ENCODE measurements at regions not wholly inside any gene's neighbourhood (a gene's known extent, or its start where the extent isn't known, plus 50 kb on each side); places are given as distances from the start of the nearest gene placed in this dataset.
A peak's percentile ranks its signal among the peaks of the same experiment; 100 is the strongest.

- no peak for DNase-seq (ENCODE audit: low read depth in 2 of 3, low spot score in 2 of 3)
Observed at GRCh38 chr10:120279196-120279595, 177.8 kb upstream of the PLPP4 start.

- DNase-seq (ENCODE audit: low read depth in 2 of 3, low spot score in 2 of 3) = no peak
Observed at GRCh38 chr10:120282421-120282820, 174.6 kb upstream of the PLPP4 start.

DNA sequence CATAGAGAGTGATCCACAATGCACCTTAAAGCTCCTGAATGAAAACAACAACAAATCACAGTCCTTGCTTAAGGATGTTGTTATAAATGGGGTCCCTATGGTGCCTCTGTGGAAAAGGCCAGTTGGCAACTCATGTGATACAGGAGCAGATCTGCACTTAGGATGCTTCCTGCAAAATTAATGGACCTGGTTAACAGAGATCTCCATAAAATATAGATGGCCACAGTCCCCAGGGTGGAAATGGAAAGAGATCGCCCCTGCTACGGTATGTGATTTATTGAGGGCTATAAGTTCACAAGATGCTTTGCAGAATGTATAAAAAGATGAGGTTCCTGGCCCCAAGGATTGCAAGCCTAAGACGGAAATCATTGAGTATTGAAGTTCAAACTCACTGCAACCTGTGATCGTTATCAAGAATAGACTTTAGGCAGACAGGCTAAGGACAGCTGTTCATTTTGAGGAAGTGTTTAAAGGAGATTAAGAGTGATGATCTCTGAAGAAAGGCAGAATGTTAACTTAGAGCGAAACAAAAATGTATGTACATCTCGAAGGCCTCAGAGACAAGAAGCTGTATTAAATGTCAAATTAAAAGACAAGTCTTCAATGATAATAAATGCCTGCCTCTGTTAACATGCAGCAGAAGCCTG is 174.1 kb upstream of the PLPP4 start:
- DNase-seq (ENCODE audit: low read depth in 2 of 3, low spot score in 2 of 3) = no peak

GRCh38 chr10:120285408-120285807 is 171.6 kb upstream of the PLPP4 start:
- DNase-seq (ENCODE audit: low read depth in 2 of 3, low spot score in 2 of 3) = no peak

DNA sequence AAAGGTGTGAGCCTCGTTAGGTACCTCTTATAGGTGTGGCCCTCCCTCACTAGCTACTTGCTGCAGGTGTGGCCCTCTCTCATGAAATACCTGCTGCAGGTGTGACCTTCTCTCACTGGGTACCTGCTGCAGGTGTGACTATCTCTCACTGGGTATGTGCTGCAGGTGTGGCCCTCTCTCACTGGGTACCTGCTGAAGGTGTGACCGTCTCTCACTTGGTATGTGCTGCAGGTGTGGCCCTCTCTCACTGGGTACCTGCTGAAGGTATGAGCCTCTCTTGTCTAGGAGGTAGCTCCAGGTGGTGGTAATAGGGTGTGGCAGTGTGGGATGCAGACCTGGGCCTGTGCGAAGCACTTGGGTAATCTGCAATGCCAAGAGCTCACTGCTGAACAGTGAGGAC is 170.7 kb upstream of the PLPP4 start:
- no peak for DNase-seq (ENCODE audit: low read depth in 2 of 3, low spot score in 2 of 3)

DNA sequence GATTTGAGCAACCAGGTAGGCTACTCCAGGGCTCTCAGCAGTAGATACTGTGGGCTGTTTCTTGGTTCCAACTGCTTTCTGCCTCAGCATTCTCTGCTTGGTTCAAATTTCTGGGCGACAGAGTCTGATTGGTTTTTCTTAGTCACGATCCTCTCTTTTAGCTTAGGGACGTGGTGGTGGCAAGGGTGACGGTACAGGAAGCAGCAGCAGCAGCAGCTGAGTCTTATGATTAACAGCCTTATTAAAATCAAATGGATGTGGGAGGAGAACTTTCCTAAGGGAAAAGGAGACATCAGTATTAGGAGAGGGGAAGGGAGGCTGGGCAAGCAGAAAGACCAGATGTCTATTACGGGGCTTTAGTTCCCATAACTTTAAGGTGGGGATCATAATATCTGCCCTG is 156.5 kb upstream of the PLPP4 start:
- no peak for DNase-seq (ENCODE audit: low read depth in 2 of 3, low spot score in 2 of 3)

DNA sequence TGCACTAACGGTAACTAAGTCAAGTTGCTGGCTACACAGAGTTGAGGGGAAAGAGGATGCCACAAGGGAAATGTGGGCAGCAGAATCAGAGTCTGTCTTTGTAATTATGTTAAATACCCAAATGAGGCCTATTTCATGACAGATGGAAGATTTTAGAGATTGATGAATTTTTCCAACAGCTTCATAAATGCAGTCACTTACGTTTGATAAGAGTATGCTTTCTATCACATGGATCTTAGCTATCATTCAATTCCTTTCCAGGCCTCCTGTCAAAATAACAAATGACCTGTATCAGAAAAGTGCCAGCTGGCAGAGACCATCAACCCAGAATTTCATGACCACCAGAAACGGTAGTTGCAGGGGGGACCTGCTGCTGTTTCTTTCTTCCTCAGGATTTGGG is 148.4 kb upstream of the PLPP4 start:
- no peak for DNase-seq (ENCODE audit: low read depth in 2 of 3, low spot score in 2 of 3)

- no peak for DNase-seq (ENCODE audit: low read depth in 2 of 3, low spot score in 2 of 3)
Observed at GRCh38 chr10:120313715-120314114, 143.3 kb upstream of the PLPP4 start.

- no peak for DNase-seq (ENCODE audit: low read depth in 2 of 3, low spot score in 2 of 3)
Observed at GRCh38 chr10:120314442-120314841, 142.6 kb upstream of the PLPP4 start.

- no peak for DNase-seq (ENCODE audit: low read depth in 2 of 3, low spot score in 2 of 3)
Observed at GRCh38 chr10:120318862-120319261, 138.2 kb upstream of the PLPP4 start.

DNA sequence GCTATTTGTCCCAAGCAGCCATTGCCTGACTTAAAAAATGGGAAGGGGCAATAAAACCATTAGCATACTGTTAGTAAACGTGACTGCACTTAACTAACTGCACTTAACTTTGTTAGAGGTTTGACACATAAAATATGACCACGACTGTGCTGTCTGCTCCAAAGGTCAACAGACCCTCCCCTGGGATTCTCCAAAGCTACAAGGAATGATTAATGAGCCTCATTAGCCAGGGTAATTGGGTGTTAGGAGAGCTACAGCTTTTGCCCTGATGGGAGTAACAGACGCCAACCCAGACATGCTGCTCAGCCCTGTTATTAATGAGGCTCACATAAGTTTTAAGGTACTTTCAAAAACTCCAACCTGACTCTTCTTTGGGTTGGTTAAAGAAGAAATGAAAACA is 129.4 kb upstream of the PLPP4 start:
- DNase-seq (ENCODE audit: low read depth in 2 of 3, low spot score in 2 of 3) = no peak

DNA sequence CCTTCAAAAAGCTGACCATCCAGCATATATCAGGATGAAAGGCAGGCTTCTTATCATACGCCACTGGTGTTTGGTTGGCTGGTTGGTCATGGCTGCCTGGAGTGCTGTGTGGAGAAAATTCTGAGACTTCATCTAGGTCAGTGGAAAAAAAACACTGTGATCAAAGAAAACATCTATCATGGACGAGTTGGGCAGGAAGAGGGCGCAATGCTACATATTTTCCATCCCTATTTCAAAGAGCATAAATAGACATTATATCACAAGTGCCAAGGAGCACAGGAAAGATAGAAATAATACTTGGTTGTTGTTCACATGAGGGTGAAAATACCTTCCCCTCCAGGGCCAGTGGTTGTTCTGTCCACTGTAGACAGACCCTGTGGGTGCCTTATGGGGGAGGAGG is 128.4 kb upstream of the PLPP4 start:
- DNase-seq (ENCODE audit: low read depth in 2 of 3, low spot score in 2 of 3) = no peak

DNA sequence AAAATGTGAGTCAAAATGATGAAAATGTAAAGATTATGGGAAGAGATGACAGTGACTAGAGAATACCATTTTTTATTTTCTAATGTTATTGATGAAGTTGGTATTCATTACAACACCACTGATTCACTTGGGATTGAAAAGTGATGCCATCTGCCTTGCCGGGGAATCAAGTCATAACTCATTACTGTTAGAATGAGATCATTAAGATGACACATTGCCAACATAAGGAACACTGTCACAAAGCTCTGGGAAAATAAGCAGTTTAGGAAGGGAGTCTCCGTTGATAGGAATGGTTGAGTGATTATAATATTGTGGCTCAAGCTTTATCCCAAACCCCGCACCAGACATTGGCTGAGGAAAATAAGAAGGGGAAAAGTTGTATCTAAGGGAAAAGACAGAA is 121.5 kb upstream of the PLPP4 start:
- no peak for DNase-seq (ENCODE audit: low read depth in 2 of 3, low spot score in 2 of 3)

GRCh38 chr10:120336306-120336910 is 120.6 kb upstream of the PLPP4 start:
- DNase-seq (ENCODE audit: low read depth in 2 of 3, low spot score in 2 of 3) = no peak

DNA sequence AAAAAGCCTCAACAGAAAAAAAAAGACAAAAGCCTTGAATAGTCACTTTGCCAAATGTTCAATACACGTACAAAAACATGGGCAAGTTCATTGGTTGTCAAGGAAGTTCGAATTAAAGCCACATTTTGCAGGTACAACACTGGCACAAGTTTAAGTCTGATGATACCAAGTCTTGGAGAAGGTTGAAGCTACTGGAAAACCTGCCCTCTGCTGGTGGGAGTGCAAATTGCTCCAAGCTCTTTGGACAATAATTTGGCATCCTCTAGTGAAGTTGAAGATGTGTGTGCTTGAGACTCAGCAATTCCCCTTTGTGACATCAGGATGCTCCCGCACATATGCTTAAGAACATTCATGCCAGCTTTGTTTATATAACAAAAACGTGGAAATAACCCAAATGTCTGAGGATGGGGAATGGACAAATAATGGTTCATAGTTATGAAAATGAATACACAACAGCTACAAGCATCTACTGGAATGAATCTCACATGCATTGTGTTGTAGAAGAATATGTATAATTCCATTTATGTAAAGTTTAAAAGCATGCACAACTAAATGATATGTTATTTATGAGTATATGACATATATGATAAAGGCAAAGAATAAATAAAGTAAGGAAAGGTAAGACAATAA is 120.0 kb upstream of the PLPP4 start:
- DNase-seq (ENCODE audit: low read depth in 2 of 3, low spot score in 2 of 3) = peak in 2 of 3 experiments; percentile 7 to 26

DNA sequence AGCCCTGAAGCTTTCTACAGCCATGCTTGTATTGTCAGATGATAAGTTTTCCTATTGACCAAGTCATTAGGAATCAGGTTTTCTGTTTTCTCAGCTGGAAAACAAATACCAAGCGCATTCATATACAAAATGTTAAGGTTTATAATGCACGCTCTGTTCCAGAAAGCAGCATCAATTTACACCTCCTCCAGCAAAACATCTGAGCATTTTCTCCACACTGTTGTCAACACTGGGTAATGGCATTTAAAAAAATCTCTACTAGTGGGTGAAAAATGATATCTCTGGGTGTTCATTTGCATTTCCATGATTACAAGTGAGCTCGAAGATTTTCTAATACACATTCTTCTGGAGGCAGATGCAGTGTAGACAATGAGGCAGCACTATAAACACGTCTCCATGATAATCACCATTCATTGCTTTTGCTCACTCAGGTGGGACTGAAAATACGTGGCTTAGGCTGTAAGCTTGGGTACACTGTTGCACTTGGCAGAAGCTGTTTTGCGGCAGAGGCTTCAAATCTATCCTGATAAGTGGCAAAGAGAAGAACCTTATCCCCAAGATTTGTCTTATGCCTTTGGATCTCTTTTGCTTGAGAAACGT is 114.8 kb upstream of the PLPP4 start:
- no peak for DNase-seq (ENCODE audit: low read depth in 2 of 3, low spot score in 2 of 3)

DNA sequence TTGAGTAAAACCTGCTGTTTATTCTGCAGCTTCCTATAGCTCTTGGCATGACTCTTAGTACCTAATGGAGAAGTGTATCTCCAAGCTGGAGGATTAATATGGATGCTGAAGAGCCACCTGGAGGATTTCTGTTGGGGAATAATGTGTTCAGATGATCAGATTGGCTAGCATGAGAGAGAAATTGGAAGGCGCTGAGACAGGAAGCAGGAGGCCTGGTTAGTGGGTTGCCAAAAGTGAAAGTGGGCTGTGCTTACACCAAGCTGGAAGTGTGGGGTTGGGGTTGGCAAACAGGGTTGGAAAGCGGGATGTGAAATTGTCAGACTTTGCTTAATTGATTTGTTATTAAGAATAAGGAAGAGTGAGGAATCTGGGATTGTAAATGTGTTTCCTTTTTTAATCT is 111.8 kb upstream of the PLPP4 start:
- no peak for DNase-seq (ENCODE audit: low read depth in 2 of 3, low spot score in 2 of 3)

DNA sequence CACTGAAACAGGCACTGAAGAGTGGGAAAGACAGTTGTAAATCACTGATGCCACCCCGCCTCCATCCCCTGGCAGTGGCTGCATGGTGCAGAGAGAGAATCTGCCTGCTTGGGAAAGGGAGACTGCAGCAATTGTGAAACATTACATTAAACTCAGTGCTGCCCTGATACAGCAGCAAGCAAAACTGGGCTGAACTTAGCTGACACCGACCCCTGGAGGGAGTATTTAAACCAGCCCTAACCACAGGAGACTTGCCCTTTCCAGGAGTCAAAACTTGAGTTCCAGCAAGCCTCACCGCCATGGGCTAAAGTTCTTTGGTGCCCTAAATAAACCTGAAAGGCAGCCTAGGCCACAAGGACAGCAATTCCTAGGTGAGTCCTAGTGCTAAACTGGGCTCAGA is 109.4 kb upstream of the PLPP4 start:
- no peak for DNase-seq (ENCODE audit: low read depth in 2 of 3, low spot score in 2 of 3)

- DNase-seq (ENCODE audit: low read depth in 2 of 3, low spot score in 2 of 3) = no peak
Observed at GRCh38 chr10:120349069-120349468, 108.0 kb upstream of the PLPP4 start.

GRCh38 chr10:120355425-120355824 is 101.6 kb upstream of the PLPP4 start:
- DNase-seq (ENCODE audit: low read depth in 2 of 3, low spot score in 2 of 3) = no peak

DNA sequence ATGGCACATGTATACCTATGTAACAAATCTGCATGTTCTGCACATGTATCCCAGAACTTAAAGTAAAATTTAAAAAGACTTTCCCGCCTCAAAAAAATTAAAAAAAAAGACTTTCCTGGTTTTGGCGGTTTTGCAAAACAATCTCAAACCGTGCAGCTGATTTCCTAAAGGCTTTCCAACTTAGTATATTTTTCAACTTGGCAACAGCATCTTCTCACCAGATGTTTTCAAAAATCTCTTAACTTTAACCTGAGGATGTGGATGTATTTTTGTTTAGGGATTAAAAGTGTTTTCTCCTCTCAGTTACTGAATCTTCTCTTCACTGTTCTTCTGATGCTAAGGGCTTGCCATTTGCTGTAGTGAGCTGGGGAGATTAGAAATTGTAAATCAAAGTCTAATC is 96.5 kb upstream of the PLPP4 start:
- no peak for DNase-seq (ENCODE audit: low read depth in 2 of 3, low spot score in 2 of 3)

- DNase-seq (ENCODE audit: low read depth in 2 of 3, low spot score in 2 of 3) = no peak
Observed at GRCh38 chr10:120365872-120366271, 91.2 kb upstream of the PLPP4 start.

Measured in activated CD8-positive, alpha-beta memory T cell treated with anti-CD3 and anti-CD28 coated beads for 48 hours (primary cell).